Endothelial cell of hepatic sinusoid (primary cell): ENCODE measurements at regions not wholly inside any gene's neighbourhood (a gene's known extent, or its start where the extent isn't known, plus 50 kb on each side); places are given as distances from the start of the nearest gene placed in this dataset.

Experiments
- in situ Hi-C: cut with HindIII; loops from 2 replicates; pipeline ENCODE4 v1.10.0; 2017; ENCODE audit warnings: low sequenced_read_pairs

- in situ Hi-C loops: no loop called here
Observed at GRCh38 chr9:16325966-16326365, 544.5 kb downstream of the BNC2 start.

- in situ Hi-C loops: no loop called here
Observed at GRCh38 chr9:16328349-16328748, 542.1 kb downstream of the BNC2 start.

DNA sequence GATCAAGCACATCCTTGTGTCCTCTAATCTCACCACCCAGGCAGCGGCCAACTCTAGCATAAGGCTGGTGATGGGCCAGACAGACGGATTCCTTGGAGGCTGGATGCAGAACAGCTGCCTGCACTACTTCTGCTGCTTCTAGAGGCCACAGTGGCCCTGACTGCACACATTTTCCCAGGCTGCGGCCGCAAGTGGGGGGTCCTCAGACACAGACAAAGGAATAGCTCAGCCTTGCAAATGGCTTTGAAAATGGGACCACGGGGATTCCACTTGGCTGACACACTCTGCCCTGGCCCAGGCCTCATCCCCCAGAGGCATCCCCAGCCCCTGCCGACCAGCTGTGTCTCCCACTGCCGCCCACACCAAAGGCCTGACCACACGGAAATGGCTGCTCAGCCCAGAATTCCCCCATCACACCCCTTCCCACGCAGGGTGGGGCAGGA, 540.8 kb downstream of the BNC2 start:
- in situ Hi-C loops: no loop called here

- in situ Hi-C loops: no loop called here
Observed at GRCh38 chr9:16331031-16331430, 539.4 kb downstream of the BNC2 start.

DNA sequence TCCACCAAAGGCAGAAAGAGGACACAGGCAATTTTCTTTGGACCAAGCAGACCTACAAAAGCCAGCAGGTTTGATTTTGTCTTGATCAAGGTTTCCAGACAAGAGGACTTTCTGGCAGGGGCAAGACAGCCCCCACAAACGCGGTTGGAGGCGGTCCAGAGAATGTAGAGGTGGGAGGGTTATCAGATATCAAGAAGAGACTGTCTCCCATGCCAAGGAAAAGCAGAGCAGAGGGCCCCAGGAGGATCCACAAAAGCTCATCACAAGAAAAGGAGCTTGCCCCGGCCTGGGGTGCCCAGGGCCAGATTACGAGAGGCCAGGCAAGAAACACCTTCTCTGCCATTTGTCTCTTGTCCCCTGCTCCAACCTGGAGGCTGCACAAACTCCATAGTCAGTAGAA, 538.9 kb downstream of the BNC2 start:
- in situ Hi-C loops: no loop called here

DNA sequence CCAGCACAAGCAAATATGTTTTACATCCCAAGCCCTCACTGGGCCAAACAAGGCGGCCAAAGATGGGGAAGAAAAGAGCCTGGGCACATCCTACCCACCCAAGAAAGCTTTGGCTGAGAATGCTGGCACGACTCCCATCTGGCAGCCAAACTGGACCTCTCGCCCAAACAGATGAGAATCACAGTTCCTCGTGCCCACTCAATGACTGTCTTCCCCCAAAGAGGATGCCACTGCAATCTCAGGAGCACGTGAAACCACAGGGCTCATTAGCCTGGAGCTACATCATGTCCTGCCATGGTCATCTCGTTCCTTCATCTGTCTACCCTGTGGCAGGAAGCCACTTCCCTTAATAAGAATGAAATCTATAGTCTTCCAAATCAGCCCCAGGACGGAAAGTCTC, 536.8 kb downstream of the BNC2 start:
- in situ Hi-C loops: no loop called here

- in situ Hi-C loops: no loop called here
Observed at GRCh38 chr9:16335788-16336580, 534.5 kb downstream of the BNC2 start.

- in situ Hi-C loops: no loop called here
Observed at GRCh38 chr9:16336833-16337232, 533.6 kb downstream of the BNC2 start.

GRCh38 chr9:16337322-16338029, 533.0 kb downstream of the BNC2 start:
- in situ Hi-C loops: no loop called here

GRCh38 chr9:16341177-16341576, 529.3 kb downstream of the BNC2 start:
- in situ Hi-C loops: no loop called here

- in situ Hi-C loops: no loop called here
Observed at GRCh38 chr9:16342246-16343020, 528.0 kb downstream of the BNC2 start.

DNA sequence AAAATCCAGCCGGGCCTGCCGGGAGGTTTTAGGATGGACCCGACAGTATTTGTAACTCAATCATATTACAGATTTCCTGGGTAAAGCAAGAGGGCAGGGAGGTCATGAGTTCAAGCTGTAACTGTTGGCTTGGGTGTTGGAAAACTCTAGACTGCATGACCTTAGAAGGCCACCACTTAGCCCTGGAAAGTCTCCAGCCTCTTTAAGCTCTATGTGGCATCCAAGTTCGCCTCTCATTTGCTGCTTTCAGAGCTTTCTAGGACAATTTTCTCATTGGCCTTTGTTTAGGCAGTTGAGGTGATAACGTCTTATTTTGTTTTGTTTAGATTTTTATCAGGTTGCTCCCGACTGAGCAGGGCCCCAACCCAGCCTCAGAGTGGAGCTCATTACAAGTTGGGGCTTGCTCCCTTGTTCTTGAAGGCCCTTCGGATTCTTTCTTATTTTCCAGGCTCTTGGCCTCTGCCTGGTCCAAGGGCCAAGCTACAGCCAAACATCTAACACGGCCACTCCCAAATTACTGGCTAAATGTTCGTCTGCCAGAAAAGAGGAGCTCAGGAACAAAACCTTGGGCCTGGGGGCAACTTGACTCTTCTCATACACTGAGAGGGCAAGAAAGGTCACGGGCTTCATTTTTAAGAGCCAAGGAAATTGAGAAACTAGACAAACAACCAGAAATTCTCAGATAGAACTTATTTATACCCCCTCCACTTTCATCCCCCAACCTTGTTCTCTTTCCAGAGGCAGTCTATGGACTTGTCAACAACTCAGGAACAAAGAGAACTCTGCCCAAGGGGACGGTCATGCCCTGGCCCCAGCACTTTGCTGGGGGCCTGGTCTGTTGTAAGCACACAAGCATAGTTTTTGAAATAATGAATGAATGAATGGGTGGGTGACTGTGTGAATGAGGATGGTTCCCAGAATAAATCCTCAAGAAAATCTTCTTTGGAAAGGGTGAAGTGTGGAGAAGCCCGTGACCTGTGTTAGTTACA, 526.9 kb downstream of the BNC2 start:
- in situ Hi-C loops: no loop called here

GRCh38 chr9:16344343-16344742, 526.1 kb downstream of the BNC2 start:
- in situ Hi-C loops: no loop called here

GRCh38 chr9:16345902-16346301, 524.6 kb downstream of the BNC2 start:
- in situ Hi-C loops: no loop called here

DNA sequence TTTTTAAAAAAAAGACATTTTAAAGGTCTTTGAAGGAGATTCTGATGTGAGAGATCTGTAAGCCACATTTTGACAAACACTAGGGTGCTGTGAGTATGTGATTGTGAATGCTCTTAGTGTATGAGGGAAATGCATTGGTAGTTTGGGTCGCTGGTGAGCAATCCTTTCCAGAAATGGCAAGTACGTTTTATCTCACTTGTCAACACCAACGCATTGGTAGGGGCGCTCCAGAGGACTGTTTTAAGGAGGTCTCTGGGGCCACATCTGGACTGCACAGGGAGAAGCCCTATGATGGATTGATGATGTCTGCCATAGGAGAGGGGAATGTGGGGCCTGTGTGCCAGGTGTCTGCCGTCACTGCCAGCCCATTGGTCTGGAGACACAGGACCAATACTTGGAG, 522.6 kb downstream of the BNC2 start:
- in situ Hi-C loops: no loop called here

- in situ Hi-C loops: no loop called here
Observed at GRCh38 chr9:16348531-16348930, 521.9 kb downstream of the BNC2 start.

DNA sequence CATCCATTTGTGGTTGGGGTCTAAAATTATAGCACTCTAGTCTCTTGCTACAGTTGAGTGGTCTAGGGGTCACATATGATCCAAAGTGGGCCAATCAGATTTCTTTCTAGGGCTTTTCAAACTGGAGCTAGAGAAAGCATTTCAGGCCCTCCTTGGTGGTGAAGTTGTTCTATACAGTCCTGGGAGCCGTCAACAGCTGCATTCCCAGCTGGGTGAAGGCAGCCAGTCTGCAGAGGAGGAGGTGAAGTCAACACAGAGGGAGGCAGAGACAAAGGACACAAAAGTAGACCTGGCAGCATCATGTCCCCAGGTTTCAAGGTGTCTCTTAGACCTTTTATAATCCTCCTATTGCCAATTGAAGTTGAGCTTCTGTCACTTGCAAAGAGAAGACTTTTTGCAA, 518.2 kb downstream of the BNC2 start:
- in situ Hi-C loops: no loop called here

GRCh38 chr9:16352791-16353401, 517.6 kb downstream of the BNC2 start:
- in situ Hi-C loops: no loop called here

DNA sequence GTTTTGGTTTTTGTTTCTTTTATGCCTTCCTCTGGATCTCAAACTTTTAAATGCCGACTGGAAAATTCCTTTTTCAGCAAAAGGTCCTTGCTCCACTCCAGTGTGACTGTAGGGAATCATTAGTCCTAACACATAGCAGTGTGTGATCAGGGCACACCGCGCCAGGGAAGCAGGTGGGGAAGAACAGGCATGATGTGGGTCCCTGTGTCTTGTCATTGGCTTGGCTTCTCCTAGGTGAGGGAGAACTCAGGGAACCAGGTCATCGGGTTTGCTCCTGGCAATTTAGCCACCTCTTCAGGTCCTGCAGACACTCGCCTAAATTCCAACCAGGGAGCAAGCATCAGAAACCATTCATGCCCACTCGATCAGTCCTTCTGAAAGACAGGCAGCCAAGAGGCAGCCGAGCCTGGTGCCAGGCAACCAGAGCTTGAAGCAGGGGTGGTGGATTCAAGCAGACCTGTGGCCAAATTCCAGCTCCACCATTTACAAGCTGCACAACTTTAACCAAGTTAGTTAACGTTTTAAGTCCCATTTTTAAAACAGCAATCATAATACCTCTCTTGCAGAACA, 514.2 kb downstream of the BNC2 start:
- in situ Hi-C loops: no loop called here

DNA sequence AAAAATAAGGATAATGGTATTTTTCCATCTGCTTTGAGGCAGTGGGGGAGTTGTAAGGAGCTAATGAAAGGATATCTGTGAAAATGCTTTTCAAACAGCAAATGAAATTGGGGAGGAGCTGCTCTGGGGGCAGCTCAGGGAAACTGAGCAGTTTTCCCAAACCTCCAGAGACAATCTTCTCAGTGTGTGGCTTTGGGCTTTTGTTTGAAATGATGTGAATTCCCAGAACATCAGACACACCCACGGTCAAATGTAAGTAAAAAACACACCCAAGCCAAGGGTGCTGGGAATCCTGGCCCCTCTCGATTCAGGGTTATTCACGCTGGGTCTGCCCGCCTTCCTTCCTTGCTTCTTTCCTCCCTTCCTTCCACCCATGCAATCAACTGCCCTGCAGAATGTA, 512.6 kb downstream of the BNC2 start:
- in situ Hi-C loops: no loop called here
